Fibroblast of lung (primary cell): ENCODE measurements at regions not wholly inside any gene's neighbourhood (a gene's known extent, or its start where the extent isn't known, plus 50 kb on each side); places are given as distances from the start of the nearest gene placed in this dataset.

ENCODE experiments used
- DNase-seq, 2 donors: peaks; one replicate each; pipeline versions ENCODE4 v3.0.0 to v3.0.0-alpha.2; 2010; ENCODE audit warnings: low read depth in 2 of 2
- H2AFZ ChIP-seq: 2 replicates; pipeline ENCODE4 v1.5.1; 2012; ENCODE audit warnings: low read length, control low read depth, inconsistent platforms
- H3K27ac ChIP-seq: 2 replicates; pipeline ENCODE4 v1.5.1; 2011; ENCODE audit warnings: low read length, control low read depth; ENCODE audit not compliant: insufficient read depth
- H3K27me3 ChIP-seq: 2 replicates; pipeline ENCODE4 v1.5.1; 2011; ENCODE audit warnings: mild to moderate bottlenecking, low read length; ENCODE audit not compliant: control insufficient read depth, insufficient read depth
- H3K36me3 ChIP-seq: 2 replicates; pipeline ENCODE4 v1.5.1; 2011; ENCODE audit warnings: low read length; ENCODE audit not compliant: control insufficient read depth, insufficient read depth
- H3K4me1 ChIP-seq: 2 replicates; pipeline ENCODE4 v1.5.1; 2011; ENCODE audit warnings: low read length; ENCODE audit not compliant: control insufficient read depth, insufficient read depth; ENCODE audit errors: extremely low read depth
- H3K4me2 ChIP-seq: 2 replicates; pipeline ENCODE4 v1.5.1; 2011; ENCODE audit warnings: low read length, control low read depth; ENCODE audit not compliant: insufficient read depth; ENCODE audit errors: extremely low read depth
- H3K4me3 ChIP-seq, 4 experiments: fragments of 200-600 bp in 1 of 4; sonication (generic) in 1 of 4; replicated peaks in 1 of 4; 2 replicates each; pipeline ENCODE4 v1.5.1; 2011 to 2016; ENCODE audit warnings: low read length in 4 of 4, low read depth in 3 of 4, mild to moderate bottlenecking in 3 of 4, control low read depth in 2 of 4, inconsistent platforms in 1 of 4, mixed read lengths in 1 of 4; ENCODE audit not compliant: insufficient read depth in 1 of 4; ENCODE audit errors: control extremely low read depth in 1 of 4
- H3K79me2 ChIP-seq: 2 replicates; pipeline ENCODE4 v1.5.1; 2012; ENCODE audit warnings: mild to moderate bottlenecking, low read length, inconsistent platforms; ENCODE audit not compliant: control insufficient read depth, insufficient read depth
- H3K9ac ChIP-seq: 2 replicates; pipeline ENCODE4 v1.5.1; 2011; ENCODE audit warnings: mild to moderate bottlenecking, low read length, control low read depth; ENCODE audit not compliant: insufficient read depth
- H3K9me3 ChIP-seq: 2 replicates; pipeline ENCODE4 v1.5.1; 2012; ENCODE audit warnings: low read depth, low read length; ENCODE audit not compliant: control insufficient read depth, insufficient read depth
- H4K20me1 ChIP-seq: 2 replicates; pipeline ENCODE4 v1.5.1; 2011; ENCODE audit warnings: low read length; ENCODE audit not compliant: control insufficient read depth, insufficient read depth; ENCODE audit errors: extremely low read depth
- EZH2 ChIP-seq: IDR thresholded peaks from 2 replicates; pipeline ENCODE4 v1.5.1; 2012; ENCODE audit warnings: low read length, control low read depth, mild to moderate bottlenecking; ENCODE audit errors: missing control alignments
- TF ChIP-seq, protein P1 (sequence below), 2 donors: IDR thresholded peaks in 1 of 2; conservative IDR thresholded peaks in 1 of 2; 1 replicate in 1 of 2; 2 replicates in 1 of 2; pipeline ENCODE4 v1.5.1; 2011 to 2012; ENCODE audit warnings: low read length in 2 of 2, control low read depth in 1 of 2, inconsistent platforms in 1 of 2, low read depth in 1 of 2, mild to moderate bottlenecking in 1 of 2

GRCh38 chr7:20998309-20998708 is 211.6 kb upstream of the SP8 start:
- H3K9ac ChIP-seq, result no peak overlapping the region
- no peaks in the 10 kb centered on the region for H3K27me3 ChIP-seq
- H3K79me2 ChIP-seq, result no peaks in the 10 kb centered on the region
- no peak for DNase-seq
- H3K9me3 ChIP-seq, result no peaks in the 10 kb centered on the region
- H3K27ac ChIP-seq, result no peak overlapping the region
- H3K4me2 ChIP-seq, result no peak overlapping the region
- H3K4me1 ChIP-seq, result no peaks in the 10 kb centered on the region
- no peak overlapping the region for H2AFZ ChIP-seq
- no peak overlapping the region for H3K4me3 ChIP-seq
- no peaks in the 10 kb centered on the region for H3K36me3 ChIP-seq
- TF ChIP-seq, protein P1, sequence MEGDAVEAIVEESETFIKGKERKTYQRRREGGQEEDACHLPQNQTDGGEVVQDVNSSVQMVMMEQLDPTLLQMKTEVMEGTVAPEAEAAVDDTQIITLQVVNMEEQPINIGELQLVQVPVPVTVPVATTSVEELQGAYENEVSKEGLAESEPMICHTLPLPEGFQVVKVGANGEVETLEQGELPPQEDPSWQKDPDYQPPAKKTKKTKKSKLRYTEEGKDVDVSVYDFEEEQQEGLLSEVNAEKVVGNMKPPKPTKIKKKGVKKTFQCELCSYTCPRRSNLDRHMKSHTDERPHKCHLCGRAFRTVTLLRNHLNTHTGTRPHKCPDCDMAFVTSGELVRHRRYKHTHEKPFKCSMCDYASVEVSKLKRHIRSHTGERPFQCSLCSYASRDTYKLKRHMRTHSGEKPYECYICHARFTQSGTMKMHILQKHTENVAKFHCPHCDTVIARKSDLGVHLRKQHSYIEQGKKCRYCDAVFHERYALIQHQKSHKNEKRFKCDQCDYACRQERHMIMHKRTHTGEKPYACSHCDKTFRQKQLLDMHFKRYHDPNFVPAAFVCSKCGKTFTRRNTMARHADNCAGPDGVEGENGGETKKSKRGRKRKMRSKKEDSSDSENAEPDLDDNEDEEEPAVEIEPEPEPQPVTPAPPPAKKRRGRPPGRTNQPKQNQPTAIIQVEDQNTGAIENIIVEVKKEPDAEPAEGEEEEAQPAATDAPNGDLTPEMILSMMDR (conservative IDR thresholded peaks at IDR 0.05 in 1 of 2, IDR thresholded peaks at IDR 0.05 in 1 of 2; ENCODE audit: low read depth in 1 of 2, low read length in 2 of 2), result no peak
- TF ChIP-seq EZH2, result no peak
- H4K20me1 ChIP-seq, result no peaks in the 10 kb centered on the region

DNA sequence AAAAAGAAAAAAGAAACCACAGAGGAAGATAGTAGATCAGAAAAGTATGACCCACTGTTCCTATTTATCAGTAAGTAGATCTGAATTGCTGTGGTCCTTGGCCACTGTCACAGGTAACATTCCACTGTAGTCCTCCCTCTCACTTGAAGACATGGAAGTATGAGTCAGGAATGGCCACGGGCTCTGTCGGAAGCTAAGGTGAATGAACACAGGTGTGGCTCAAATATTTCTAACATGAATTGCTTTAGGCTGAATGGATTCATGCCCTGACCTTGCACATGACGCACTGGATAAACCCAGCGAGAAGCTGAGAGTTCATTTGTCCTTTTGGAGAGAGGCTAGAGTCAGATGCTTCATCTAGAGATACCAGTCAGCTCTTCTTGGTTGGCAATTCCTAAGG is 224.5 kb upstream of the SP8 start:
- no peak overlapping the region for H3K9ac ChIP-seq
- H4K20me1 ChIP-seq, result no peaks in the 10 kb centered on the region
- no peaks in the 10 kb centered on the region for H3K9me3 ChIP-seq
- DNase-seq, result no peak
- H3K27ac ChIP-seq, result no peak overlapping the region
- H3K4me1 ChIP-seq, result no peaks in the 10 kb centered on the region
- no peak overlapping the region for H3K4me2 ChIP-seq
- TF ChIP-seq, protein P1 (conservative IDR thresholded peaks at IDR 0.05 in 1 of 2, IDR thresholded peaks at IDR 0.05 in 1 of 2; ENCODE audit: low read depth in 1 of 2, low read length in 2 of 2), result no peak
- TF ChIP-seq EZH2, result no peak
- no peaks in the 10 kb centered on the region for H3K36me3 ChIP-seq
- no peak overlapping the region for H2AFZ ChIP-seq
- no peak overlapping the region for H3K4me3 ChIP-seq
- H3K27me3 ChIP-seq, result no peaks in the 10 kb centered on the region
- no peaks in the 10 kb centered on the region for H3K79me2 ChIP-seq

DNA sequence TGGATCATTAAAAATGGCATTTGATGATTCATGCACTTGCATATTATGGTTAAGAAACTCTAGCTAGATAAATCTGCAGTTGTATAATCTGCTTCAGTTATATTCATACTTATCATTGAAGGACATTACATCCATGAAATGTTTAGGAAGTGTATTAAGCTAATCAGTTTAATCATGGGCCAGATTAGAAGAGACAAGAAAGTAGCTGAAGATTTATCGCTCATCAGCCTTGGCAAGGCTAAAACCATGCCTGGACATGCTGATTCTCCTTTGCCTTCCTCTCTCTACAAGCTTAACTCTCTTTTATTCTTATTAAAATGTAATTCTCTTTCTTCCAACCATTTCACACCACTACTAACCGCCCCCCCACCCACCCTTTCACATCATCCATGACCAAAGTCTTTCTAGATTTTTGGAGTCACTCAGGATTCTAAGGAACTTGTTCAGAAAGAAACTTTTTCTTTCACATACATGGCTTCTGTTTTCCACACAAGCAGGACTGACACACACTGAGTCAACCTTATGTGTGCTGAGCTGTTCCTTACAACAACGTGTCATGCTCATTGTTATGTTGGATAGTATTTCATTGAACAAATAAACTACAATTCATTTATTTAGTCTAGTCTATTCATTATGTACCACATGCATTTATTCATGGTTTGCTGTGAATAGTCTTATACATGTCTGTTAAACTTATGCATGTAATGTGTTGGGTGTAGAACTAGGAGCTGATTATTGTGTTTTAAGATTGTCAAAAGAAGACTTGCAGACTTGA is 227.3 kb upstream of the SP8 start:
- H3K79me2 ChIP-seq, result no peaks in the 10 kb centered on the region
- no peaks in the 10 kb centered on the region for H4K20me1 ChIP-seq
- H3K36me3 ChIP-seq, result no peaks in the 10 kb centered on the region
- no peak overlapping the region for H3K4me2 ChIP-seq
- H3K4me1 ChIP-seq, result no peaks in the 10 kb centered on the region
- no peaks in the 10 kb centered on the region for H3K9me3 ChIP-seq
- no peak overlapping the region for H3K4me3 ChIP-seq
- TF ChIP-seq, protein P1 (conservative IDR thresholded peaks at IDR 0.05 in 1 of 2, IDR thresholded peaks at IDR 0.05 in 1 of 2; ENCODE audit: low read depth in 1 of 2, low read length in 2 of 2), result no peak
- no peak for TF ChIP-seq EZH2
- DNase-seq, result no peak
- H3K27me3 ChIP-seq, result no peaks in the 10 kb centered on the region
- H2AFZ ChIP-seq, result no peak overlapping the region
- H3K9ac ChIP-seq, result no peak overlapping the region
- H3K27ac ChIP-seq, result no peak overlapping the region
